CD14-positive monocyte (primary cell): ENCODE measurements at regions not wholly inside any gene's neighbourhood (a gene's known extent, or its start where the extent isn't known, plus 50 kb on each side); places are given as distances from the start of the nearest gene placed in this dataset.

Experiments
- DNase-seq, 3 donors: peaks; one replicate each; pipeline ENCODE4 v3.0.0-alpha.2; 2011 to 2022
- H2AFZ ChIP-seq: 2 replicates; pipeline ENCODE4 v1.6.0; 2012; ENCODE audit warnings: mild to moderate bottlenecking, low read depth, low read length, inconsistent platforms; ENCODE audit not compliant: insufficient read depth, poor library complexity, severe bottlenecking
- H3K27ac ChIP-seq, 2 donors: 1 replicate in 1 of 2; 2 replicates in 1 of 2; pipeline ENCODE4 v1.5.1; 2012 to 2013; ENCODE audit warnings: low read length in 2 of 2, control low read depth in 1 of 2, inconsistent platforms in 1 of 2, low read depth in 1 of 2, mild to moderate bottlenecking in 1 of 2
- H3K27me3 ChIP-seq, 2 donors: one replicate each; pipeline versions ENCODE4 v1.6.0 to v1.6.1; 2011 to 2013; ENCODE audit warnings: low read length in 2 of 2; ENCODE audit not compliant: control insufficient read depth in 2 of 2, insufficient read depth in 2 of 2
- H3K36me3 ChIP-seq, 2 donors: replicated peaks in 1 of 2; 1 replicate in 1 of 2; 2 replicates in 1 of 2; pipeline versions ENCODE4 v1.5.1 to v1.6.1; 2012 to 2013; ENCODE audit warnings: low read length in 2 of 2, control low read depth in 1 of 2, inconsistent platforms in 1 of 2, mild to moderate bottlenecking in 1 of 2; ENCODE audit not compliant: insufficient read depth in 2 of 2, control insufficient read depth in 1 of 2
- H3K4me1 ChIP-seq, 2 donors: 1 replicate in 1 of 2; 2 replicates in 1 of 2; pipeline versions ENCODE4 v1.5.1 to v1.6.1; 2012 to 2013; ENCODE audit warnings: low read length in 2 of 2, control low read depth in 1 of 2, inconsistent platforms in 1 of 2, mild to moderate bottlenecking in 1 of 2, moderate library complexity in 1 of 2; ENCODE audit not compliant: insufficient read depth in 2 of 2, control insufficient read depth in 1 of 2
- H3K4me2 ChIP-seq: replicated peaks from 2 replicates; pipeline ENCODE3; 2012; ENCODE audit warnings: low read length, moderate library complexity, mild to moderate bottlenecking; ENCODE audit not compliant: poor library complexity, severe bottlenecking; ENCODE audit errors: extremely low read depth
- H3K4me3 ChIP-seq, 3 experiments: fragments of 200-600 bp in 1 of 3; sonication (generic) in 1 of 3; replicated peaks in 1 of 3; 1 replicate in 2 of 3; 2 replicates in 1 of 3; pipeline ENCODE4 v1.5.1; 2011 to 2013; ENCODE audit warnings: low read length in 3 of 3, mild to moderate bottlenecking in 3 of 3, control low read depth in 2 of 3, low read depth in 2 of 3, inconsistent platforms in 1 of 3, moderate library complexity in 1 of 3
- H3K79me2 ChIP-seq: 2 replicates; pipeline ENCODE4 v1.6.0; 2012; ENCODE audit warnings: mild to moderate bottlenecking, control low read depth, inconsistent platforms, low read length, moderate library complexity; ENCODE audit not compliant: insufficient read depth
- H3K9ac ChIP-seq: 2 replicates; pipeline ENCODE4 v1.6.0; 2017; ENCODE audit warnings: low read length, mild to moderate bottlenecking; ENCODE audit not compliant: insufficient read depth, poor library complexity, severe bottlenecking
- H3K9me3 ChIP-seq, 2 donors: replicated peaks in 1 of 2; 1 replicate in 1 of 2; 2 replicates in 1 of 2; pipeline versions ENCODE4 v1.5.1 to v1.6.1; 2012 to 2013; ENCODE audit warnings: low read length in 2 of 2, control low read depth in 1 of 2; ENCODE audit not compliant: control insufficient read depth in 1 of 2, insufficient read depth in 1 of 2
- H4K20me1 ChIP-seq: 2 replicates; pipeline ENCODE4 v1.6.0; 2012; ENCODE audit warnings: mild to moderate bottlenecking, low read length, control low read depth, moderate library complexity; ENCODE audit not compliant: insufficient read depth
- H3K27ac Mint-ChIP-seq, 7 donors: one replicate each; pipeline ENCODE4 v1.8.0; 2020; ENCODE audit warnings: mild to moderate bottlenecking in 7 of 7, mixed read lengths in 7 of 7, moderate library complexity in 6 of 7, inconsistent platforms in 2 of 7
- H3K27me3 Mint-ChIP-seq, 3 donors: one replicate each; pipeline ENCODE4 v1.8.0; 2021 to 2022; ENCODE audit warnings: low read depth in 3 of 3, mild to moderate bottlenecking in 3 of 3, mixed read lengths in 3 of 3, moderate library complexity in 3 of 3, inconsistent platforms in 1 of 3
- H3K36me3 Mint-ChIP-seq, 2 donors: one replicate each; pipeline ENCODE4 v1.8.0; 2020; ENCODE audit warnings: mixed read lengths in 2 of 2, inconsistent platforms in 1 of 2, mild to moderate bottlenecking in 1 of 2
- H3K4me1 Mint-ChIP-seq: one replicate; pipeline ENCODE4 v1.8.0; 2020; ENCODE audit warnings: mild to moderate bottlenecking, mixed read lengths
- H3K4me3 Mint-ChIP-seq, 2 donors: one replicate each; pipeline ENCODE4 v1.8.0; 2020; ENCODE audit warnings: mild to moderate bottlenecking in 2 of 2, mixed read lengths in 2 of 2, moderate library complexity in 1 of 2
- H3K9me3 Mint-ChIP-seq, 7 donors: one replicate each; pipeline ENCODE4 v1.8.0; 2020 to 2022; ENCODE audit warnings: mixed read lengths in 7 of 7, mild to moderate bottlenecking in 6 of 7, moderate library complexity in 6 of 7, inconsistent platforms in 2 of 7
- WGBS: methylation state at CpG from one replicate; pipeline ENCODE4 v1.1.5; 2013; ENCODE audit warnings: missing lambda C conversion rate; ENCODE audit not compliant: insufficient coverage; 5-methylcytosine and 5-hydroxymethylcytosine counted together
- intact Hi-C, 2 donors: fragments of 100-400 bp; cut with micrococcal nuclease; formaldehyde crosslinking; loops; one replicate each; pipeline versions ENCODE4 v1.15.0 to v1.15.1; 2023
- TF ChIP-seq, protein P1 (sequence below): fragments of 200-600 bp; IDR thresholded peaks from one replicate; pipeline ENCODE4 v1.8.0; 2022; ENCODE audit warnings: antibody characterized with exemption, mild to moderate bottlenecking

DNA sequence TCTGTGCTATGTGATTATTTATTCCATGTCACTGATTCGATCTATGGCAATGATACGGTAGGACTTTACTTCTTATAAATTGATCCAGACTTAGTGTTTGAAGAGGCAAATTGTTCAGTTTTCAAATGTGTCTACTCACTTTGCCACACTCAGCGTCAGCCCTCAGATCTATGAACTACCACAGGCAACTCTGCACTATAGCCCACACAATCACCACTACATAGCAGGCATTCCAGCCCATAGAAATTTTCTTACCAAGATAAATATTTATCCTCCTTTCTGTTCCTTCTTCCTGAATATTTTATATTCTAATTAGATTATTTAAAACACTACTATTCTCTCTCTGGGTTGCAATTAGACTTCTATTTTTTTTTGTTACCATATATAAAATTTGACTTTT, 776.1 kb downstream of the BRINP3 start:
- TF ChIP-seq, protein P1, sequence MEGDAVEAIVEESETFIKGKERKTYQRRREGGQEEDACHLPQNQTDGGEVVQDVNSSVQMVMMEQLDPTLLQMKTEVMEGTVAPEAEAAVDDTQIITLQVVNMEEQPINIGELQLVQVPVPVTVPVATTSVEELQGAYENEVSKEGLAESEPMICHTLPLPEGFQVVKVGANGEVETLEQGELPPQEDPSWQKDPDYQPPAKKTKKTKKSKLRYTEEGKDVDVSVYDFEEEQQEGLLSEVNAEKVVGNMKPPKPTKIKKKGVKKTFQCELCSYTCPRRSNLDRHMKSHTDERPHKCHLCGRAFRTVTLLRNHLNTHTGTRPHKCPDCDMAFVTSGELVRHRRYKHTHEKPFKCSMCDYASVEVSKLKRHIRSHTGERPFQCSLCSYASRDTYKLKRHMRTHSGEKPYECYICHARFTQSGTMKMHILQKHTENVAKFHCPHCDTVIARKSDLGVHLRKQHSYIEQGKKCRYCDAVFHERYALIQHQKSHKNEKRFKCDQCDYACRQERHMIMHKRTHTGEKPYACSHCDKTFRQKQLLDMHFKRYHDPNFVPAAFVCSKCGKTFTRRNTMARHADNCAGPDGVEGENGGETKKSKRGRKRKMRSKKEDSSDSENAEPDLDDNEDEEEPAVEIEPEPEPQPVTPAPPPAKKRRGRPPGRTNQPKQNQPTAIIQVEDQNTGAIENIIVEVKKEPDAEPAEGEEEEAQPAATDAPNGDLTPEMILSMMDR, result no peak
- no peak overlapping the region for H3K27ac Mint-ChIP-seq
- no peaks in the 10 kb centered on the region for H3K27me3 Mint-ChIP-seq
- DNase-seq, result no peak
- H4K20me1 ChIP-seq, result no peaks in the 10 kb centered on the region
- no CpG with 5 or more reads among the region's 3 CpGs for WGBS
- no peaks in the 10 kb centered on the region for H3K36me3 Mint-ChIP-seq
- H2AFZ ChIP-seq, result no peak overlapping the region
- no peaks in the 10 kb centered on the region for H3K79me2 ChIP-seq
- no peak overlapping the region for H3K4me2 ChIP-seq
- H3K27ac ChIP-seq, result no peak overlapping the region
- H3K9ac ChIP-seq, result no peak overlapping the region
- H3K4me1 Mint-ChIP-seq, result no peaks in the 10 kb centered on the region
- no peak overlapping the region for H3K4me3 Mint-ChIP-seq
- no peaks in the 10 kb centered on the region for H3K27me3 ChIP-seq
- intact Hi-C loops, result no loop called here
- H3K4me3 ChIP-seq, result no peak overlapping the region
- H3K9me3 ChIP-seq, result peaks cover 0 to 7% of the 10 kb centered on the region in 2 donors
- H3K4me1 ChIP-seq, result no peaks in the 10 kb centered on the region
- H3K9me3 Mint-ChIP-seq, result peaks cover 0 to 13% (median 7%) of the 10 kb centered on the region in 7 donors
- H3K36me3 ChIP-seq, result no peaks in the 10 kb centered on the region

DNA sequence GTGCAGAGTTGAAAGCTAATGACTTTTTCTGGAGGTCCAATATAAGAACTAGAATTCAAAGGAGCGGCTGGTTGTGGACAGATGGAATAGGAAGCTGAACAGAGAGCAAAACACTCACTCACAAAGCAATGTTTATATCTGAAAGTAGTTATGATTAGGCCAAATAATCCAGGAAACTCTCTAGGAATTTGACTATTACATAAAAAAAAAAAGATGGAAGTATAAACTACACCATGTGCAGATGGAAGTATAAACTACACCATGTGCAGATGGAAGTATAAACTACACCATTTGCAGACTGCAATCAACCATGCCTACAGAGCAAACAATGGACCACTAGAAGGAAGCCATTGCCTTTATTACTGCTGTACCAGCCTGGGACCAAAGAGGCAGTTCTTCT, 771.1 kb downstream of the BRINP3 start:
- Histone ChIP-seq H4K20me1 (no peaks in the 10 kb centered on the region), H2AFZ (no peak overlapping the region), H3K27me3 (no peaks in the 10 kb centered on the region), H3K36me3 (no peaks in the 10 kb centered on the region), H3K9ac (no peak overlapping the region), H3K27ac (no peak overlapping the region), H3K4me1 (no peaks in the 10 kb centered on the region), H3K4me3 (no peak overlapping the region), H3K79me2 (no peaks in the 10 kb centered on the region), H3K9me3 (peaks cover 11 to 21% of the 10 kb centered on the region in 2 donors), H3K4me2 (no peak overlapping the region)
- Mint-ChIP-seq H3K9me3 (peaks cover 0 to 12% (median 5%) of the 10 kb centered on the region in 7 donors), H3K27me3 (no peaks in the 10 kb centered on the region), H3K4me1 (no peaks in the 10 kb centered on the region), H3K27ac (no peak overlapping the region), H3K36me3 (no peaks in the 10 kb centered on the region), H3K4me3 (no peak overlapping the region)
- WGBS, result no CpG with 5 or more reads among the region's 1 CpG
- intact Hi-C loops, result no loop called here
- no peak for DNase-seq
- TF ChIP-seq, protein P1, result no peak
